Breast epithelium (tissue), 4 donors: ENCODE measurements at regions not wholly inside any gene's neighbourhood (a gene's known extent, or its start where the extent isn't known, plus 50 kb on each side); places are given as distances from the start of the nearest gene placed in this dataset.

ENCODE experiments used
- DNase-seq, 2 donors: peaks; one replicate each; pipeline ENCODE4 v3.0.0-alpha.2; 2019; ENCODE audit warnings: low spot score in 2 of 2
- H3K27ac ChIP-seq, 2 donors: fragments of 200-600 bp; sonication (generic) in 1 of 2; one replicate each; pipeline ENCODE4 v1.5.1; 2016 to 2019; ENCODE audit warnings: mild to moderate bottlenecking in 1 of 2
- H3K27me3 ChIP-seq, 2 donors: fragments of 200-600 bp; sonication (generic) in 1 of 2; one replicate each; pipeline versions ENCODE4 v1.5.1 to v1.6.0; 2017 to 2019; ENCODE audit warnings: control low read depth in 1 of 2, mild to moderate bottlenecking in 1 of 2
- H3K36me3 ChIP-seq: fragments of 200-600 bp; one replicate; pipeline ENCODE4 v1.5.1; 2019
- H3K4me1 ChIP-seq, 2 donors: fragments of 200-600 bp; sonication (generic); one replicate each; pipeline ENCODE4 v1.5.1; 2016 to 2019; ENCODE audit warnings: control low read depth in 1 of 2
- H3K4me3 ChIP-seq, 3 donors: fragments of 200-600 bp; sonication (generic); 1 replicate in 2 of 3; 2 replicates in 1 of 3; pipeline ENCODE4 v1.5.1; 2016 to 2019; ENCODE audit warnings: mild to moderate bottlenecking in 3 of 3, moderate library complexity in 2 of 3
- H3K9me3 ChIP-seq, 2 donors: fragments of 200-600 bp; sonication (generic) in 1 of 2; one replicate each; pipeline ENCODE4 v1.5.1; 2016 to 2019; ENCODE audit warnings: control low read depth in 1 of 2
- CTCF ChIP-seq, 3 donors: fragments of 450-650 bp; IDR thresholded peaks; one replicate each; pipeline ENCODE4 v1.5.1; 2016 to 2017; ENCODE audit warnings: antibody characterized with exemption in 3 of 3, mild to moderate bottlenecking in 3 of 3, moderate library complexity in 3 of 3
- POLR2A ChIP-seq: fragments of 450-650 bp; IDR thresholded peaks from one replicate; pipeline ENCODE4 v1.6.1; 2016; ENCODE audit warnings: antibody characterized with exemption, mild to moderate bottlenecking, moderate library complexity
- POLR2AphosphoS5 ChIP-seq, 3 donors: sonication (generic); formaldehyde crosslinking; IDR thresholded peaks; one replicate each; pipeline ENCODE4 v1.6.1; 2017; ENCODE audit warnings: antibody characterized with exemption in 3 of 3
- intact Hi-C: fragments of 100-400 bp; cut with DNase I; formaldehyde crosslinking; loops from one replicate; pipeline ENCODE4 v1.15.1; 2023; ENCODE audit warnings: low total_unique reads

- Histone ChIP-seq H3K9me3 (peaks cover 3 to 15% of the 10 kb centered on the region in 2 donors), H3K4me3 (no peak overlapping the region), H3K27me3 (no peaks in the 10 kb centered on the region), H3K27ac (no peak overlapping the region), H3K36me3 (no peaks in the 10 kb centered on the region), H3K4me1 (no peaks in the 10 kb centered on the region)
- no peak for TF ChIP-seq CTCF (IDR thresholded peaks at IDR 0.05)
- no peak for TF ChIP-seq POLR2A
- no peak for TF ChIP-seq POLR2AphosphoS5 (IDR thresholded peaks at IDR 0.05)
- intact Hi-C loops, result no loop called here
- DNase-seq, result no peak
These were observed 517.9 kb upstream of the SMIM21 start for GRCh38 chr18:75945265-75945933.

- Histone ChIP-seq H3K27ac (no peak overlapping the region), H3K27me3 (no peaks in the 10 kb centered on the region), H3K36me3 (no peaks in the 10 kb centered on the region), H3K4me1 (no peaks in the 10 kb centered on the region), H3K9me3 (no peaks in the 10 kb centered on the region), H3K4me3 (no peak overlapping the region)
- TF ChIP-seq POLR2AphosphoS5 (IDR thresholded peaks at IDR 0.05) (no peak), CTCF (IDR thresholded peaks at IDR 0.05) (no peak), POLR2A (no peak)
- no peak for DNase-seq
- intact Hi-C loops, result no loop called here
These were observed 509.8 kb upstream of the SMIM21 start for GRCh38 chr18:75937306-75937705.

- H3K9me3 ChIP-seq, result no peaks in the 10 kb centered on the region
- H3K27me3 ChIP-seq, result no peaks in the 10 kb centered on the region
- H3K4me1 ChIP-seq, result no peaks in the 10 kb centered on the region
- TF ChIP-seq POLR2AphosphoS5 (IDR thresholded peaks at IDR 0.05), result no peak
- TF ChIP-seq CTCF (IDR thresholded peaks at IDR 0.05), result no peak
- no peak for TF ChIP-seq POLR2A
- H3K4me3 ChIP-seq, result no peak overlapping the region
- H3K27ac ChIP-seq, result no peak overlapping the region
- intact Hi-C loops, result no loop called here
- no peak for DNase-seq
- no peaks in the 10 kb centered on the region for H3K36me3 ChIP-seq
These were observed 509.4 kb upstream of the SMIM21 start for GRCh38 chr18:75936862-75937261.

GRCh38 chr18:75931079-75931478 lies 503.6 kb upstream of the SMIM21 start:
- Histone ChIP-seq H3K27me3 (no peaks in the 10 kb centered on the region), H3K9me3 (no peaks in the 10 kb centered on the region), H3K4me1 (no peaks in the 10 kb centered on the region), H3K36me3 (no peaks in the 10 kb centered on the region), H3K4me3 (no peak overlapping the region), H3K27ac (no peak overlapping the region)
- TF ChIP-seq CTCF (IDR thresholded peaks at IDR 0.05), result no peak
- TF ChIP-seq POLR2AphosphoS5 (IDR thresholded peaks at IDR 0.05), result no peak
- no peak for TF ChIP-seq POLR2A
- DNase-seq, result no peak
- intact Hi-C loops, result no loop called here

GRCh38 chr18:75928706-75929105 lies 501.2 kb upstream of the SMIM21 start:
- H3K27ac ChIP-seq, result no peak overlapping the region
- intact Hi-C loops, result no loop called here
- DNase-seq, result no peak
- no peaks in the 10 kb centered on the region for H3K36me3 ChIP-seq
- no peak for TF ChIP-seq POLR2A
- TF ChIP-seq POLR2AphosphoS5 (IDR thresholded peaks at IDR 0.05), result no peak
- no peak for TF ChIP-seq CTCF (IDR thresholded peaks at IDR 0.05)
- no peaks in the 10 kb centered on the region for H3K9me3 ChIP-seq
- H3K27me3 ChIP-seq, result no peaks in the 10 kb centered on the region
- no peak overlapping the region for H3K4me3 ChIP-seq
- peaks cover 0 to under 1% of the 10 kb centered on the region in 2 donors for H3K4me1 ChIP-seq
